A673 (cell line): ENCODE measurements at regions not wholly inside any gene's neighbourhood (a gene's known extent, or its start where the extent isn't known, plus 50 kb on each side); places are given as distances from the start of the nearest gene placed in this dataset.
A peak's percentile ranks its signal among the peaks of the same experiment; 100 is the strongest.
"Not testable (repeated sequence)": the region's sequence is repeated elsewhere in the genome, so short reads cannot be mapped to it uniquely, and the experiment has no call there.

Source experiments
- BruUV-seq: library from RNA; stranded (reverse); fragments of 400-500 nt; replicated peaks from 2 replicates; lab custom pipeline; 2021; lab: Mats Ljungman, UMichigan
- CTCF ChIA-PET: fragments of 300-600 bp; sonication (Branson Sonifier 250); formaldehyde crosslinking; loops from one replicate; lab custom pipeline; 2022; ENCODE audit warnings: antibody characterized with exemption; lab: Charles Lee
- POLR2A ChIA-PET: fragments of 300-600 bp; sonication (Branson Sonifier 250); formaldehyde crosslinking; loops from one replicate; lab custom pipeline; 2022; ENCODE audit warnings: antibody characterized with exemption; ENCODE audit not compliant: low non-redundant PET; lab: Charles Lee
- DNase-seq: peaks from one replicate; pipeline ENCODE4 v3.0.0-alpha.2; 2015; ENCODE audit warnings: low spot score
- H3K27ac ChIP-seq: fragments of 200-600 bp; sonication (generic); 2 replicates; pipeline ENCODE4 v1.5.1; 2016; ENCODE audit warnings: mixed run types, low read depth, mild to moderate bottlenecking, mixed read lengths, antibody characterized with exemption, low read length; ENCODE audit not compliant: poor library complexity, severe bottlenecking
- H3K27me3 ChIP-seq: fragments of 200-600 bp; sonication (generic); replicated peaks from 2 replicates; pipeline ENCODE4 v1.6.1; 2017; ENCODE audit warnings: mixed run types, low read depth, mild to moderate bottlenecking, mixed read lengths, antibody characterized with exemption, low read length; ENCODE audit not compliant: insufficient read depth, poor library complexity
- H3K36me3 ChIP-seq: fragments of 200-600 bp; sonication (generic); 2 replicates; pipeline ENCODE4 v1.6.1; 2016; ENCODE audit warnings: mixed run types, mild to moderate bottlenecking, mixed read lengths, antibody characterized with exemption, low read length; ENCODE audit not compliant: insufficient read depth, poor library complexity, severe bottlenecking
- H3K4me1 ChIP-seq: fragments of 200-600 bp; sonication (generic); 2 replicates; pipeline ENCODE4 v1.6.1; 2017; ENCODE audit warnings: mixed run types, mild to moderate bottlenecking, mixed read lengths, antibody characterized with exemption, low read length; ENCODE audit not compliant: insufficient read depth, poor library complexity, severe bottlenecking
- H3K4me3 ChIP-seq: fragments of 200-600 bp; sonication (generic); 2 replicates; pipeline ENCODE4 v1.5.1; 2016; ENCODE audit warnings: low read depth, mixed run types, mild to moderate bottlenecking, mixed read lengths, low read length; ENCODE audit not compliant: poor library complexity, severe bottlenecking
- H3K9me3 ChIP-seq: fragments of 200-600 bp; sonication (generic); 2 replicates; pipeline ENCODE4 v1.6.1; 2016; ENCODE audit warnings: mixed run types, low read depth, mild to moderate bottlenecking, mixed read lengths, antibody characterized with exemption, low read length; ENCODE audit not compliant: poor library complexity, severe bottlenecking
- CTCF ChIP-seq: fragments of 300-800, 200-600 bp; sonication (generic); conservative IDR thresholded peaks from 2 replicates; pipeline ENCODE4 v1.5.1; 2017; ENCODE audit warnings: low read depth, mild to moderate bottlenecking, antibody characterized with exemption, low read length, moderate library complexity, mixed read lengths
- EZH2 ChIP-seq: fragments of 200-600 bp; sonication (generic); IDR thresholded peaks from 2 replicates; pipeline ENCODE4 v1.6.1; 2017; ENCODE audit warnings: borderline replicate concordance, low read depth, mild to moderate bottlenecking, mixed read lengths, antibody characterized with exemption, low read length; ENCODE audit not compliant: poor library complexity, severe bottlenecking
- intact Hi-C: fragments of 100-400 bp; cut with micrococcal nuclease; formaldehyde crosslinking; loops from one replicate; pipeline ENCODE4 v1.10.0; 2022; ENCODE audit not compliant: unreplicated experiment

- Histone ChIP-seq H3K4me3 (no peak overlapping the region), H3K4me1 (no peaks in the 10 kb centered on the region), H3K27ac (no peak overlapping the region), H3K9me3 (no peaks in the 10 kb centered on the region), H3K27me3 (no peaks in the 10 kb centered on the region), H3K36me3 (no peaks in the 10 kb centered on the region)
- no peak for TF ChIP-seq EZH2
- TF ChIP-seq CTCF = no peak
- CTCF ChIA-PET = no interaction called here
- POLR2A ChIA-PET = no interaction called here
- DNase-seq = no peak
- intact Hi-C loops = loop anchor here (5.0 kb wide), 1 partner anchor 33 kb away; no protein-coding TSS in a partner anchor
- BruUV-seq = no TSS peak
Observed at GRCh38 chr9:38518826-38519225, 94.6 kb upstream of the IGFBPL1 start.

GRCh38 chr9:38516273-38516672 lies 92.0 kb upstream of the IGFBPL1 start:
- H3K9me3 ChIP-seq, CTCF ChIA-PET, H3K4me3 ChIP-seq, H3K36me3 ChIP-seq, H3K27me3 ChIP-seq, POLR2A ChIA-PET, BruUV-seq, H3K4me1 ChIP-seq, H3K27ac ChIP-seq: not testable (repeated sequence)
- peak; percentile 45 for DNase-seq
- intact Hi-C loops = loop anchor here (5.0 kb wide), 1 partner anchor 36 kb away; no protein-coding TSS in a partner anchor

GRCh38 chr9:38515055-38515454 lies 90.8 kb upstream of the IGFBPL1 start:
- CTCF ChIA-PET, H3K4me3 ChIP-seq, BruUV-seq, DNase-seq, H3K36me3 ChIP-seq, POLR2A ChIA-PET, H3K4me1 ChIP-seq, H3K27me3 ChIP-seq, H3K27ac ChIP-seq, H3K9me3 ChIP-seq: not testable (repeated sequence)
- intact Hi-C loops = loop anchor here (5.0 kb wide), 1 partner anchor 37 kb away; no protein-coding TSS in a partner anchor

- H3K27ac ChIP-seq, H3K4me3 ChIP-seq, CTCF ChIA-PET, intact Hi-C loops, POLR2A ChIA-PET, H3K4me1 ChIP-seq, H3K27me3 ChIP-seq, H3K9me3 ChIP-seq, H3K36me3 ChIP-seq, BruUV-seq: not testable (repeated sequence)
- peak; percentile 7 for DNase-seq
Observed at GRCh38 chr9:38510340-38510739, 86.1 kb upstream of the IGFBPL1 start.

- DNase-seq = no peak
- CTCF ChIA-PET = no interaction called here
- intact Hi-C loops = no loop called here
Observed at GRCh38 chr9:38507587-38507986, 83.3 kb upstream of the IGFBPL1 start.

More at GRCh38 chr9:38507587-38507986, 83.3 kb upstream of the IGFBPL1 start:
- no TSS peak for BruUV-seq
- H3K27ac ChIP-seq = no peak overlapping the region
- H3K36me3 ChIP-seq = no peaks in the 10 kb centered on the region
- H3K4me3 ChIP-seq = no peak overlapping the region
- no peaks in the 10 kb centered on the region for H3K4me1 ChIP-seq
- H3K27me3 ChIP-seq = no peaks in the 10 kb centered on the region
- no peaks in the 10 kb centered on the region for H3K9me3 ChIP-seq
- POLR2A ChIA-PET = no interaction called here
- TF ChIP-seq EZH2 = no peak
- no peak for TF ChIP-seq CTCF
